ENCODE measurements at regions not wholly inside any gene's neighbourhood (a gene's known extent, or its start where the extent isn't known, plus 50 kb on each side); places are given as distances from the start of the nearest gene placed in this dataset.

DNA sequence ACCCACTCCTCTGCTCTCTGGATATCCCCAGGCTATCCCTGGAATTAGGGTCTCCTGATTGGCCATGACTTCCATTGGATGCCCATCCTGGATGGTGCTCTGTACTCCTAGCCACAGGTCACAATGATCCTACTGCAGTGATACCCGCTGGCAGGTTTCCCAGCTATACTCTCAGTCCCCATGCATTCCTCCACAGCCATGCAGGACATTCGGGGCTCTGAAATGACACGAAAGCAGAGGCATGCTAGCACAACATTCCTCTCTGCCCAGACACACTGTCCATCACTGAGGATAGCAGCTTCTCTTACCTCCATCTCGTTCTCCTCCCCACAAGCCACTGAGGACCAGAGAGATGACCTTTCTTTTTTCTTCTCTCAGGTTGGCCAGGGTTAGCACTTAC lies 51.7 kb upstream of the SPATS2L start:
- TF ChIP-seq EZH2phosphoT487 (IDR thresholded peaks at IDR 0.05; ENCODE audit: borderline replicate concordance, low read length), result no peak
- TF ChIP-seq, protein P1, sequence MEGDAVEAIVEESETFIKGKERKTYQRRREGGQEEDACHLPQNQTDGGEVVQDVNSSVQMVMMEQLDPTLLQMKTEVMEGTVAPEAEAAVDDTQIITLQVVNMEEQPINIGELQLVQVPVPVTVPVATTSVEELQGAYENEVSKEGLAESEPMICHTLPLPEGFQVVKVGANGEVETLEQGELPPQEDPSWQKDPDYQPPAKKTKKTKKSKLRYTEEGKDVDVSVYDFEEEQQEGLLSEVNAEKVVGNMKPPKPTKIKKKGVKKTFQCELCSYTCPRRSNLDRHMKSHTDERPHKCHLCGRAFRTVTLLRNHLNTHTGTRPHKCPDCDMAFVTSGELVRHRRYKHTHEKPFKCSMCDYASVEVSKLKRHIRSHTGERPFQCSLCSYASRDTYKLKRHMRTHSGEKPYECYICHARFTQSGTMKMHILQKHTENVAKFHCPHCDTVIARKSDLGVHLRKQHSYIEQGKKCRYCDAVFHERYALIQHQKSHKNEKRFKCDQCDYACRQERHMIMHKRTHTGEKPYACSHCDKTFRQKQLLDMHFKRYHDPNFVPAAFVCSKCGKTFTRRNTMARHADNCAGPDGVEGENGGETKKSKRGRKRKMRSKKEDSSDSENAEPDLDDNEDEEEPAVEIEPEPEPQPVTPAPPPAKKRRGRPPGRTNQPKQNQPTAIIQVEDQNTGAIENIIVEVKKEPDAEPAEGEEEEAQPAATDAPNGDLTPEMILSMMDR (IDR thresholded peaks at IDR 0.05; ENCODE audit: low read depth, low read length, poor library complexity, severe bottlenecking), result no peak

Measured in DOHH2 (cell line).